NCI-H1694 (cell line): ENCODE measurements at regions not wholly inside any gene's neighbourhood (a gene's known extent, or its start where the extent isn't known, plus 50 kb on each side); places are given as distances from the start of the nearest gene placed in this dataset.

Experiments used
- DNase-seq: peaks from one replicate; lab custom pipeline; 2025; lab: John Stamatoyannopoulos, UW

GRCh38 chr1:5342830-5343229, 649.4 kb downstream of the NPHP4 start:
- DNase-seq, result no peak

GRCh38 chr1:5342172-5342571, 650.1 kb downstream of the NPHP4 start:
- DNase-seq, result no peak

GRCh38 chr1:5341471-5341870, 650.8 kb downstream of the NPHP4 start:
- DNase-seq, result no peak

- no peak for DNase-seq
These were observed 651.6 kb downstream of the NPHP4 start for GRCh38 chr1:5340560-5341130.

- no peak for DNase-seq
These were observed 653.8 kb downstream of the NPHP4 start for GRCh38 chr1:5338466-5338865.

GRCh38 chr1:5333291-5333690, 658.9 kb downstream of the NPHP4 start:
- DNase-seq, result no peak

- DNase-seq, result no peak
These were observed 661.1 kb downstream of the NPHP4 start for GRCh38 chr1:5331101-5331500.

- DNase-seq, result no peak
These were observed 663.0 kb downstream of the NPHP4 start for GRCh38 chr1:5329068-5329739.

GRCh38 chr1:5324883-5325282, 667.3 kb downstream of the NPHP4 start:
- DNase-seq, result no peak

- no peak for DNase-seq
These were observed 663.9 kb downstream of the AJAP1 start for GRCh38 chr1:5318143-5318816.

GRCh38 chr1:5317391-5317790, 663.0 kb downstream of the AJAP1 start:
- no peak for DNase-seq

GRCh38 chr1:5312862-5313261, 658.5 kb downstream of the AJAP1 start:
- no peak for DNase-seq

- DNase-seq, result no peak
These were observed 657.9 kb downstream of the AJAP1 start for GRCh38 chr1:5312293-5312674.

- DNase-seq, result no peak
These were observed 657.4 kb downstream of the AJAP1 start for GRCh38 chr1:5311634-5312292.

GRCh38 chr1:5311147-5311546, 656.7 kb downstream of the AJAP1 start:
- no peak for DNase-seq

GRCh38 chr1:5308249-5308648, 653.8 kb downstream of the AJAP1 start:
- no peak for DNase-seq

- no peak for DNase-seq
These were observed 650.3 kb downstream of the AJAP1 start for GRCh38 chr1:5304702-5305101.

- no peak for DNase-seq
These were observed 644.0 kb downstream of the AJAP1 start for GRCh38 chr1:5298376-5298775.

- DNase-seq, result no peak
These were observed 643.5 kb downstream of the AJAP1 start for GRCh38 chr1:5297886-5298239.

GRCh38 chr1:5297180-5297885, 642.9 kb downstream of the AJAP1 start:
- no peak for DNase-seq

- no peak for DNase-seq
These were observed 642.3 kb downstream of the AJAP1 start for GRCh38 chr1:5296557-5297179.

GRCh38 chr1:5296095-5296494, 641.7 kb downstream of the AJAP1 start:
- no peak for DNase-seq
